Psoas muscle (tissue), 7 donors: ENCODE measurements at regions not wholly inside any gene's neighbourhood (a gene's known extent, or its start where the extent isn't known, plus 50 kb on each side); places are given as distances from the start of the nearest gene placed in this dataset.

ENCODE experiments used
- ATAC-seq, 4 donors: fragments of 200-7000 bp; cut with Tn5 transposase; one replicate each; pipeline ENCODE4 v1.9.1; 2020; ENCODE audit warnings: moderate library complexity in 3 of 4, mild to moderate bottlenecking in 2 of 4
- DNase-seq, 2 donors: peaks; one replicate each; pipeline ENCODE4 v3.0.0-alpha.2; 2020
- H3K27ac ChIP-seq: fragments of 200-600 bp; one replicate; pipeline ENCODE4 v1.8.0; 2022
- H3K27me3 ChIP-seq, 3 donors: fragments of 200-600 bp in 1 of 3; one replicate each; pipeline versions ENCODE4 v1.6.1 to v1.8.0; 2013 to 2022; ENCODE audit warnings: low read length in 2 of 3, mild to moderate bottlenecking in 2 of 3, moderate library complexity in 1 of 3; ENCODE audit not compliant: insufficient read depth in 3 of 3
- H3K36me3 ChIP-seq, 2 donors: fragments of 200-600 bp in 1 of 2; one replicate each; pipeline versions ENCODE4 v1.6.1 to v1.8.0; 2013 to 2022; ENCODE audit warnings: low read depth in 1 of 2, mild to moderate bottlenecking in 1 of 2, moderate library complexity in 1 of 2; ENCODE audit not compliant: insufficient read depth in 1 of 2
- H3K4me1 ChIP-seq: fragments of 200-600 bp; one replicate; pipeline ENCODE4 v1.8.0; 2022
- H3K4me3 ChIP-seq: fragments of 200-600 bp; one replicate; pipeline ENCODE4 v1.8.0; 2022; ENCODE audit warnings: mild to moderate bottlenecking
- H3K9me3 ChIP-seq: fragments of 200-600 bp; one replicate; pipeline ENCODE4 v1.8.0; 2022
- WGBS, 3 donors: extraction: QIAGEN DNeasy Blood & Tissue Kit; methylation state at CpG; one replicate each; pipeline versions ENCODE4 v1.1.6 to v1.1.7; 2013; 5-methylcytosine and 5-hydroxymethylcytosine counted together
- intact Hi-C, 2 donors: fragments of 100-400 bp; cut with DNase I; formaldehyde crosslinking; loops; one replicate each; pipeline versions ENCODE4 v1.11.0 to v1.14.2; 2022
- TF ChIP-seq, protein P1 (sequence below): fragments of 200-600 bp; IDR thresholded peaks from one replicate; pipeline ENCODE4 v1.8.0; 2022; ENCODE audit warnings: antibody characterized with exemption
- donor health status: healthy with polysubstance abuse.
- donor health status: DM: no; HTN: no; CAD: no; lungs with moderate emphysema.
- donor health status: Bipolar disorder and iron deficiency.
- donor health status: healthy.
- donor health status: DM: yes; HTN: yes; CAD: no.
- donor health status: DM: no; HTN: no; CAD: no.
- donor health status: DM: yes; HTN: yes; CAD: no.

DNA sequence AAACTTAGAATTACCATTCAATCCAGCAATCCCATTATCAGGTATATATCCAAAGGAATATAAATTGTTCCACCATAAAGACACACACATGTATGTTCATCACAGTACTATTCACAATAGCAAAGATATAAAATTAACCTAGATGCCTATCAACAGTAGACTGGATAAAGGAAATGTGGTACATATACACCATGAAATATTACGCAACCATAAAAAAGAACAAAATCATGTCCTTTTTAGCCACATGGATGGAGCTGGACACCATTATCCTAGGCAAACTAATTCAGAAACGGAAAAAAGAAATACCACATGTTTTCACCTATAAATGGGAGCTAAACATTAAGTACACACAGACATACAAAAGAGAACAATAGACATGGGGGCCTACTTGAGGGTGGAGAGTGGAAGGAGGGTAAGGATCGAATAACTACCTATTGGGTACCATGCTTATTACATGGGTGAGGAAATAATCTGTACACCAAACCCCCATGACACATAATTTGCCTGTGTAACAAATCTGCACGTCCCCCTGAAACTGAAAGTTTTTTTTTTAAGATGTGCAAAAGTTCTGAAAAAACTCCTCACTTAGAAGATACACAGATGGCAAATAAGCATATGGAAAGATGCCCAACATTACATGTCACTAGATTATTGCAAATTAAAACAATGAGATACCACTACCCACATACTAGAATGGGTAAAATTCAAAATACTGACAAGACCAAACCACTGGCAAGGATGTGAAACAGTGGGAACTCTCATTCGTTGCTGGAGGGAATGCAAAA is 313.0 kb upstream of the CD180 start:
- H3K36me3 ChIP-seq, result no peaks in the 10 kb centered on the region
- intact Hi-C loops, result no loop called here
- no peaks in the 10 kb centered on the region for H3K27me3 ChIP-seq
- H3K9me3 ChIP-seq, result no peaks in the 10 kb centered on the region
- H3K4me3 ChIP-seq, result no peak overlapping the region
- H3K4me1 ChIP-seq, result no peaks in the 10 kb centered on the region
- WGBS, 3 donors, result 68 to 92% (median 90%) methylated on average over 5 of the region's 5 CpGs
- no peak overlapping the region for H3K27ac ChIP-seq
- ATAC-seq (no peak), DNase-seq (no peak)
- TF ChIP-seq, protein P1, sequence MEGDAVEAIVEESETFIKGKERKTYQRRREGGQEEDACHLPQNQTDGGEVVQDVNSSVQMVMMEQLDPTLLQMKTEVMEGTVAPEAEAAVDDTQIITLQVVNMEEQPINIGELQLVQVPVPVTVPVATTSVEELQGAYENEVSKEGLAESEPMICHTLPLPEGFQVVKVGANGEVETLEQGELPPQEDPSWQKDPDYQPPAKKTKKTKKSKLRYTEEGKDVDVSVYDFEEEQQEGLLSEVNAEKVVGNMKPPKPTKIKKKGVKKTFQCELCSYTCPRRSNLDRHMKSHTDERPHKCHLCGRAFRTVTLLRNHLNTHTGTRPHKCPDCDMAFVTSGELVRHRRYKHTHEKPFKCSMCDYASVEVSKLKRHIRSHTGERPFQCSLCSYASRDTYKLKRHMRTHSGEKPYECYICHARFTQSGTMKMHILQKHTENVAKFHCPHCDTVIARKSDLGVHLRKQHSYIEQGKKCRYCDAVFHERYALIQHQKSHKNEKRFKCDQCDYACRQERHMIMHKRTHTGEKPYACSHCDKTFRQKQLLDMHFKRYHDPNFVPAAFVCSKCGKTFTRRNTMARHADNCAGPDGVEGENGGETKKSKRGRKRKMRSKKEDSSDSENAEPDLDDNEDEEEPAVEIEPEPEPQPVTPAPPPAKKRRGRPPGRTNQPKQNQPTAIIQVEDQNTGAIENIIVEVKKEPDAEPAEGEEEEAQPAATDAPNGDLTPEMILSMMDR, result no peak

DNA sequence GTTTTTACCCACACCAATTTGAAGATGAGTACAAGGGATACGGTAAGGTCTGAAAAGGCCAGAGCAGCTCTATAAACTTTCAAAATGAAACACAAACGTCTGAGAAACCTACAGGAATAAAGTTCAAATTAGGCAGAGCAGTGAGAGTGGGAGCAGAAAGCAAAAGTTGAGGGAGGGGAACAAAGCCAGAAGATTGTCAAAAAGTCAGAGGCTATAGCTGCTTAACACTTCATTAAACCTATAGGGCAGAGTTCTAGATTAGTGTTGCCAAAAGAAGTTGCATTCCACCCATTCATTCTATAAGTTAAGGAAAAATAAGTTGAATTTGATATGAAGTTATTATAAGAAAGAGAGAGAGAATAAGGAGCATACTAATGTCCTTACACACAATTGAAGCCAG is 309.6 kb upstream of the CD180 start:
- intact Hi-C loops, result no loop called here
- Histone ChIP-seq H3K4me3 (no peak overlapping the region), H3K4me1 (no peaks in the 10 kb centered on the region), H3K9me3 (no peaks in the 10 kb centered on the region), H3K27me3 (no peaks in the 10 kb centered on the region), H3K27ac (no peak overlapping the region), H3K36me3 (no peaks in the 10 kb centered on the region)
- DNase-seq, result no peak
- TF ChIP-seq, protein P1, result no peak
- 70 to 89% (median 72%) methylated on average over 2 of the region's 2 CpGs for WGBS, 3 donors
- no peak for ATAC-seq

DNA sequence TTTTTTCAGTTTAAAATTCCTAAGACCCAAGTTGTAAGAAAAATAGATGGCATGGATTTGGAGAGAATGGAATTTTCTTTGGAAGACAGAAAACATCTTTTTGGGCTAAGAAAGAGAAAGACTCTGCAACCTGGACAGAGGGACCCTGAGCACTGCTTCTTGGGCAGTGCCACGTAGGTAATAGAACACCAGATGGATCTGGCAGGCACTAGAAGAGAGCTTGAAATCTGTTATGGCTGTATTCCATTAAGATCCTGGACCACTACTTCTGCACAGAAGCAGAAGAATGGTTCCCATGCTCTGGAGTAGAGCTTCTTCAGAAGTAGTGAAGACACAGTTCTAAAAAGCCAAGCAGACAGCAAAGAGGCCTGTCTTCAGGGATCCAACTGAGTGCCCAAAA is 306.4 kb upstream of the CD180 start:
- no peaks in the 10 kb centered on the region for H3K36me3 ChIP-seq
- intact Hi-C loops, result no loop called here
- H3K27me3 ChIP-seq, result no peaks in the 10 kb centered on the region
- H3K4me1 ChIP-seq, result no peaks in the 10 kb centered on the region
- DNase-seq (no peak), ATAC-seq (no peak)
- peaks cover 7% of the 10 kb centered on the region for H3K9me3 ChIP-seq
- 54 to 79% (median 58%) methylated on average over 1 of the region's 1 CpG for WGBS, 3 donors
- TF ChIP-seq, protein P1, result no peak
- no peak overlapping the region for H3K27ac ChIP-seq
- H3K4me3 ChIP-seq, result no peak overlapping the region

DNA sequence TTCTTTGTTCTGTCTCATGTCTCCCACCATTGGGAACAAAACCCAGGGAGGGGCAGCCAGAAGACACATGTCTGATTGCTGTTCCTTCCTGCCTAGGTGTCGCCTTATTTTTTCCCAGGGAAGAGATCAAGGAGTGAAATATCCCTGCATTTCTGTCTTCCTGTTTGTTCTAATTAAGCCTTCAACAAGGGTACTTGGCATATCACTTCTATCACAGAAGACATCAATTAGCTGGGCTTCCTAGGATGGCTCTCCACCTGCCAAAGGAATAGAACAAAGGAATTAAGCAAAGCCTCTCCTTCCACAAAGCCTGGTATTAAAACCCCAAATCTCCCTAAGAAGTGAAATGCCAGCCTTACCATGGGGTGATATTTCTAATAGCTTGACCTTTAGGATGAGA is 299.5 kb upstream of the CD180 start:
- Histone ChIP-seq H3K4me3 (no peak overlapping the region), H3K36me3 (no peaks in the 10 kb centered on the region), H3K27ac (no peak overlapping the region), H3K27me3 (no peaks in the 10 kb centered on the region), H3K4me1 (peaks cover 21% of the 10 kb centered on the region), H3K9me3 (peaks cover 7% of the 10 kb centered on the region)
- ATAC-seq (no peak), DNase-seq (no peak)
- 63 to 100% (median 89%) methylated on average over 1 of the region's 1 CpG for WGBS, 3 donors
- intact Hi-C loops, result loop anchor here (10.0 kb wide), 2 partner anchors 189 to 279 kb away; no protein-coding TSS in a partner anchor
- TF ChIP-seq, protein P1, result no peak

DNA sequence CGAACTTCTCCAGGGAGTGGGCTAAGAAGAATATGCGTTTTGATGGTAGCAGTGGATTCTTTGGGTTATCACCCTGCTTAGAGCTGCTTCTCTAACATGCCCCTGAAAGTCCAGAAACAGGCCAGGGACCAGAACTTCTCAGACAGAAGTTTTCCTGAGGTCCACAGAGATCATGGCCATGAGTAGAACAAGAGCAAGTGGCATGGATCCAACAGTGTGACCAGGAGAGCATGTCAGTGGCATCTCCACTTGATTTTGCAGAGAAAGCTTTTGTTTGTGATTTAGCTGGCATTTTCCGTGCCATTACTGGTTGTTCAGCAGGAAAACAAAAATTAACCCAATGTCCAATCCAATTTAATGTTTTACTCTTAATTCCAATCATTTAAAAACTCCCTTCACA is 298.5 kb upstream of the CD180 start:
- no peak for DNase-seq
- WGBS, 3 donors, result 77 to 85% (median 79%) methylated on average over 3 of the region's 3 CpGs
- peaks cover 21% of the 10 kb centered on the region for H3K4me1 ChIP-seq
- no peak for ATAC-seq
- peaks cover 3% of the 10 kb centered on the region for H3K9me3 ChIP-seq
- no peak overlapping the region for H3K4me3 ChIP-seq
- H3K27ac ChIP-seq, result peak overlapping the region; percentile 87
- H3K27me3 ChIP-seq, result no peaks in the 10 kb centered on the region
- intact Hi-C loops, result loop anchor here (10.0 kb wide), 2 partner anchors 190 to 280 kb away; no protein-coding TSS in a partner anchor
- no peaks in the 10 kb centered on the region for H3K36me3 ChIP-seq
- TF ChIP-seq, protein P1, result no peak
